HG03066 (cell line): ENCODE measurements at regions not wholly inside any gene's neighbourhood (a gene's known extent, or its start where the extent isn't known, plus 50 kb on each side); places are given as distances from the start of the nearest gene placed in this dataset.

Experiments
- ATAC-seq: cut with Tn5 transposase; IDR thresholded peaks from one replicate; pipeline ENCODE4 v1.9.1; 2021; ENCODE audit warnings: low read depth; ENCODE audit not compliant: unreplicated experiment

GRCh38 chr3:117114517-117115265 is 405.1 kb downstream of the TUSC7 start:
- no peak for ATAC-seq

GRCh38 chr3:117117188-117117936 is 407.8 kb downstream of the TUSC7 start:
- ATAC-seq = no peak

- ATAC-seq = no peak
These were observed 409.0 kb downstream of the TUSC7 start for GRCh38 chr3:117118604-117119003.

- ATAC-seq = no peak
These were observed 410.4 kb downstream of the TUSC7 start for GRCh38 chr3:117120014-117120413.

- ATAC-seq = no peak
These were observed 413.0 kb downstream of the TUSC7 start for GRCh38 chr3:117122609-117123008.

- ATAC-seq = no peak
These were observed 416.9 kb downstream of the TUSC7 start for GRCh38 chr3:117126460-117126859.

GRCh38 chr3:117126946-117127546 is 417.5 kb downstream of the TUSC7 start:
- ATAC-seq = no peak

- no peak for ATAC-seq
These were observed 418.6 kb downstream of the TUSC7 start for GRCh38 chr3:117128133-117128532.

- no peak for ATAC-seq
These were observed 419.3 kb downstream of the TUSC7 start for GRCh38 chr3:117128872-117129271.

GRCh38 chr3:117129516-117129915 is 419.9 kb downstream of the TUSC7 start:
- ATAC-seq = no peak

GRCh38 chr3:117130222-117130621 is 420.6 kb downstream of the TUSC7 start:
- ATAC-seq = no peak

- no peak for ATAC-seq
These were observed 421.7 kb downstream of the TUSC7 start for GRCh38 chr3:117131259-117131658.

- no peak for ATAC-seq
These were observed 423.5 kb downstream of the TUSC7 start for GRCh38 chr3:117133066-117133465.

GRCh38 chr3:117135207-117135606 is 425.6 kb downstream of the TUSC7 start:
- no peak for ATAC-seq

GRCh38 chr3:117136003-117136402 is 426.4 kb downstream of the TUSC7 start:
- ATAC-seq = no peak

- no peak for ATAC-seq
These were observed 427.5 kb downstream of the TUSC7 start for GRCh38 chr3:117137065-117137464.

- ATAC-seq = no peak
These were observed 430.1 kb downstream of the TUSC7 start for GRCh38 chr3:117139681-117140080.

- no peak for ATAC-seq
These were observed 432.2 kb downstream of the TUSC7 start for GRCh38 chr3:117141812-117142211.

GRCh38 chr3:117144853-117145252 is 435.3 kb downstream of the TUSC7 start:
- no peak for ATAC-seq

GRCh38 chr3:117145677-117146076 is 436.1 kb downstream of the TUSC7 start:
- no peak for ATAC-seq

GRCh38 chr3:117146571-117146970 is 437.0 kb downstream of the TUSC7 start:
- ATAC-seq = no peak

- ATAC-seq = no peak
These were observed 440.0 kb downstream of the TUSC7 start for GRCh38 chr3:117149584-117149983.
